Esophagus (tissue), 2 donors: ENCODE measurements at regions not wholly inside any gene's neighbourhood (a gene's known extent, or its start where the extent isn't known, plus 50 kb on each side); places are given as distances from the start of the nearest gene placed in this dataset.
"Not testable (repeated sequence)": the region's sequence is repeated elsewhere in the genome, so short reads cannot be mapped to it uniquely, and the experiment has no call there.

ENCODE experiments used
- H3K27ac ChIP-seq, 2 donors: one replicate each; pipeline ENCODE4 v1.5.1; 2013; ENCODE audit warnings: low read depth in 2 of 2, mild to moderate bottlenecking in 2 of 2, inconsistent platforms in 1 of 2, low read length in 1 of 2, moderate library complexity in 1 of 2
- H3K27me3 ChIP-seq, 2 donors: one replicate each; pipeline ENCODE4 v1.6.1; 2013; ENCODE audit warnings: low read length in 2 of 2, control low read depth in 1 of 2, mild to moderate bottlenecking in 1 of 2; ENCODE audit not compliant: insufficient read depth in 2 of 2, control insufficient read depth in 1 of 2
- H3K36me3 ChIP-seq, 2 donors: one replicate each; pipeline ENCODE4 v1.6.1; 2013; ENCODE audit warnings: low read length in 1 of 2; ENCODE audit not compliant: control insufficient read depth in 2 of 2, insufficient read depth in 2 of 2
- H3K4me1 ChIP-seq, 2 donors: one replicate each; pipeline ENCODE4 v1.6.1; 2013; ENCODE audit warnings: low read length in 1 of 2; ENCODE audit not compliant: control insufficient read depth in 2 of 2, insufficient read depth in 2 of 2
- H3K4me3 ChIP-seq, 2 donors: one replicate each; pipeline ENCODE4 v1.5.1; 2013; ENCODE audit warnings: low read length in 2 of 2, mild to moderate bottlenecking in 2 of 2, low read depth in 1 of 2, moderate library complexity in 1 of 2
- H3K9me3 ChIP-seq, 2 donors: one replicate each; pipeline ENCODE4 v1.6.1; 2013; ENCODE audit warnings: mild to moderate bottlenecking in 2 of 2, low read depth in 1 of 2, low read length in 1 of 2, moderate library complexity in 1 of 2; ENCODE audit not compliant: control insufficient read depth in 2 of 2, insufficient read depth in 1 of 2
- WGBS, 2 donors: extraction: QIAGEN DNeasy Blood & Tissue Kit; methylation state at CpG; one replicate each; pipeline ENCODE4 v1.1.7; 2013; 5-methylcytosine and 5-hydroxymethylcytosine counted together
- donor health status: healthy with polysubstance abuse.
- donor health status: Bipolar disorder and iron deficiency.

DNA sequence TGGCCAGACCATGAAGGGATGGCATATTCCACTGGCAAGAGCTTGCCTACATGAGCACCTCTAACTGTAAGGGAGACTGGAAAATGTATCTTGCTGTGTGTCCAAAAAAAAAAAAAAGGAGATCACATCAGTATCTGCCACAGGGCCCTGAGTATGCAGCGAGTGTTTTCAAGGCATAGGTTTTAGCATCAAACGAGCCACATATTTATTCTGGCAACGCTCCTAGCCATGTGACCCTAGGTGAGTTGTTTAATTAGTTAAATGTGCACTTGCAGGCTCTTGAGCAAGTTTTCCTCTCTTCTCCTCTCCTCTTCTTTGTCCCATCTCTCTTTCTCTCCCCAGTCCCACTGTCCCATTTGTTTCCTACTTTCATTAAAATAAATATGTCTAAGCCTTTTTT lies 428.7 kb upstream of the AKR1E2 start:
- Histone ChIP-seq H3K4me1 (no peaks in the 10 kb centered on the region), H3K4me3 (no peak overlapping the region), H3K36me3 (no peaks in the 10 kb centered on the region), H3K9me3 (no peaks in the 10 kb centered on the region), H3K27ac (no peak overlapping the region), H3K27me3 (no peaks in the 10 kb centered on the region)
- WGBS, 2 donors = 67 to 72% methylated on average over 3 of the region's 3 CpGs

DNA sequence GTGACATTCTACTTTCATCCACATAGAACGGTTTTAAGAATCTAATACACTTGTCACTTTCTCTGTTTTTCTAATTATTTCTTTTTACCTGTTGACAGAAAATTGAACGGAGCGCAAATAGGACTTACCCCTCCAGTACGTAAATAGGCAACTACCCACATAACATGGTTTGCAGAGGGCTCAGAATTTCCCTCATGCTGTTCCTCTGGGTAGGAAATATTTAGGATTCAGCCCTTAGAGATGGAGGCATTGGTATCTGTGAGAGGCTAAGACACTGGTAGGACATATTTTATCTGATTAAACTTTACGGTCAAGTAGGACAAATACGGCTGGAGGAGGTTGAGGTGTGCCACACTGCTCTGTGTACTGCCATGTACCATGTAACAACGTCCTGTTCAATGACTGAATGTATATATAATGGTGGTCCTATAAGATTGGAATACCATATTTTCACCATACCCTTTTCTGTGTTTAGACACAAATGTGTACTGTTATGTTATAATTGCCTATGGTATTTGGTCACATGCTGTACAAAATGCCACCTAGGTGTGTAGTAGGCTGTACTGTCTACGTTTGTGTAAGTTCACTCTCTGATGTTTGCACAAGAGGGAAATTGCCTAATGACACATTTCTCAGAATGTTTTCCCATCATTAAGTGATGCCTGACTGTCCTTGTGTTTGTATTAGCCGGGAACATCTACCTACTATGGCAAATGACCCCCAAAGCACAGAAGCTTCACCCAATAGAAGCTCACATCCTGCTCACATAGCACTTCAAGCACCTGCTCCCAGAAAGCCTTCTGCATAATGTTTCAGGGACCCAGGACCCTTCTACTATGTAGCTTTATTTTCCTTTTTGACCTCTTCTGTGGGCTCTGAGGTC lies 429.4 kb upstream of the AKR1E2 start:
- no peaks in the 10 kb centered on the region for H3K27me3 ChIP-seq
- H3K4me3 ChIP-seq = no peak overlapping the region
- H3K9me3 ChIP-seq = no peaks in the 10 kb centered on the region
- WGBS, 2 donors = 88 to 91% methylated on average over 9 of the region's 9 CpGs
- no peaks in the 10 kb centered on the region for H3K36me3 ChIP-seq
- H3K27ac ChIP-seq = no peak overlapping the region
- no peaks in the 10 kb centered on the region for H3K4me1 ChIP-seq

DNA sequence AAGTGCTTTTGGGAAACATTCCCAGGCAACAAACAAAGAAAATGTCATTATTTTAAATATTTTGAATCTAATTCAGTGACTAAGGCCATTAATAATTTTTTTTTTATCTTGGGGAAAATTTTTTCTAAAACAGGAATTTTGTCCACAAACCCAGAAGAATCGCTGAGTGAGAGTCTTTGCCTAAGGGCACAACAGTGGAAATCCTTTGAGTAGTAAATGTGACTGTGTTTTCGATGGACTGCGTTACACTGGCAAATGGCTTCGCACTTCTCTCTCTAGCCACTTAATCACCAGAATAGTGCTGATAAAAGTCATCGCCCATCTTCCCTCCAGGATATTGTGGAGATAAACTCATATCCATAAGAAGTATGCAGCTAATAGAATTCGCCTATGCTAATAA lies 430.3 kb upstream of the AKR1E2 start:
- no peaks in the 10 kb centered on the region for H3K27me3 ChIP-seq
- no peak overlapping the region for H3K27ac ChIP-seq
- 90% methylated on average over 6 of the region's 6 CpGs for WGBS, 2 donors

DNA sequence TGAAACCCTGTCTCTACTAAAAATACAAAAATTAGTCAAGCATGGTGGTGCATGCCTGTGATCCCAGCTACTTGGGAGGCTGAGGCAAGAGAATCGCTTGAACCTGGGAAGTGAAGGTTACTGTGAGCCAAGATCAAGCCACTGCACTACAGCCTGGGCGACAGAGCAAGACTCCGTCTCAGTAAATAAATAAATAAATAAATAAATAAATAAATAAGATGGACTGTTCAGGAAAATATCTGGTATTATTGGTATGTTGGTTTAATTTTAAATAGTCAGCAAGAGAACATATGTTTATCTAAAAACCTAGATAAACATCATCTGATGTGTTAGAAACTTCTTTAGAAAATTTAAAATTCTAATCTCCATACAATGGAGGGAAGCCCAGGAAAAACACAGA lies 431.6 kb upstream of the AKR1E2 start:
- not testable (repeated sequence) for H3K27ac ChIP-seq, H3K9me3 ChIP-seq, H3K27me3 ChIP-seq, H3K4me3 ChIP-seq, H3K36me3 ChIP-seq, H3K4me1 ChIP-seq
- 96 to 97% methylated on average over 3 of the region's 3 CpGs for WGBS, 2 donors

More for the DNA sequence above, 430.3 kb upstream of the AKR1E2 start:
- H3K4me3 ChIP-seq = no peak overlapping the region
- H3K9me3 ChIP-seq = no peaks in the 10 kb centered on the region
- no peaks in the 10 kb centered on the region for H3K36me3 ChIP-seq
- no peaks in the 10 kb centered on the region for H3K4me1 ChIP-seq

DNA sequence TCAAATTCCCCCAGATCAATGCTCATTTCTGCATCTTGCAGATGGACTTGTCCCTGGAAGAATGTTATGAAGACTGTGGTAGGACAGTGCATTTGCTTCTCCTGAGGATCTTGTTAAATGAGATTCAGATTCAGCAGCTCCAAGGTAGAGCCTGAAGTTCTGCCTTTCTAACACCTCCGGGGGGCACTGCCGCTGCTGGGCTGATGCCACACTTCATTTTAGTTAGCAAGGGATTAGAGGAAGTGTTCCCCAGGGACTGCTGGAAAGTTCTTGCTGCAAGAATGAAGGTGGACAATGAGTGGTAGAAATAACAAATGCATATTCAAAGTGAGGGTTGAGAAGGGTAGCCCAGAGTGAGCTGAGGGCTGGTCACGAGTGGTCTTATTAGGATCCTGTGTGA lies 434.3 kb upstream of the AKR1E2 start:
- Histone ChIP-seq H3K27ac (no peak overlapping the region), H3K4me1 (no peaks in the 10 kb centered on the region)
- 84 to 89% methylated on average over 3 of the region's 3 CpGs for WGBS, 2 donors

DNA sequence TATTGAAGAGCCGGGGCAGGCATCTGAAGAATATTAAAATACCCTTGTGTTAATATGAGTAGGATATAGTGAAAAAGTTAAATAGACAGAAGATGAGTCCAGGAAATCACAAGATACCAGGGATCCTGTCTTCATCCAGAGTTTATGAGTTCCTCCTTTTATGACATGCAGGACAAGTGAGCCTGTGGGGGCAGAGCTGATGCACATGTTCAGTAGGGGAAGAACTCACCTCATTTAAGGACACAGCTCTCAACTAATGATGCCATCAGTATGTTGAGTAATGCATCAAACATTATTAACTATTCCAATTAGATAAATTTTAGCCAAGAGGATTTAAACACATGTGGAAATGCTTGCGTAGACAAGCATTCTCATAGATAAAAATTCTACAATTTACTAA lies 435.8 kb upstream of the AKR1E2 start:
- H3K27ac ChIP-seq = no peak overlapping the region
- 93% methylated on average over 2 of the region's 2 CpGs for WGBS, 2 donors
- H3K4me1 ChIP-seq = no peaks in the 10 kb centered on the region
- H3K27me3 ChIP-seq = no peaks in the 10 kb centered on the region
- no peaks in the 10 kb centered on the region for H3K36me3 ChIP-seq
- H3K4me3 ChIP-seq = no peak overlapping the region
- no peaks in the 10 kb centered on the region for H3K9me3 ChIP-seq

More for the DNA sequence above, 434.3 kb upstream of the AKR1E2 start:
- H3K4me3 ChIP-seq = no peak overlapping the region
- no peaks in the 10 kb centered on the region for H3K27me3 ChIP-seq
- H3K9me3 ChIP-seq = no peaks in the 10 kb centered on the region
- no peaks in the 10 kb centered on the region for H3K36me3 ChIP-seq

DNA sequence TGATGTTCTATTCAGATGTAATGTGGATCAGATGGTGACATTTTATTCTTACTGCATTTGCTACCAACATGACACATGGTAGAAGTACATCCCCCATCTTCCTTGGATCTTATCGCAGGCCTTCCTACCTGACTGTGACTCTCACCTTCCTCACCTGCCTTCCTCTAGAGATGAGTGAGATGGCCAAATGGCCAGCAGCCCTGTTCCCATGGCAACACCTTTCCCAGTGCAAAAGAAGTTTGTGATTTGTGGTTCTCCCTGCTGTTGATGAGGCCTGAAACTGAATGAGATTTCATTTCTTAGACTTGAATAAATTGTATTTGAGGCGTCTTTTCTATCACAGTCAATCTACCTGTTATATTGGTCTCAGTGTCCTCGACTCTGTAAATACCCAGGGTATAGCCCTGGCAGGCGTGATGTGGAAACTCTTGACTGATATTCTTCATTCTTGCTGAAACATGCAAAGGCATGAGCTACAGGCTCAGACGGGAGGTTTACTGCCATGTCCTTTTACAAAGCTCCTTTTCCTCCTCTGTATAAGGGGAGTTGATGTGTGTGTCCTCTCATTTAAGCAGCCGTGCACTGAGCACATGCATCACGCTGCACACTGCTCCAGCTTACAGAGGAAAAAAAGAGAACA lies 440.7 kb upstream of the AKR1E2 start:
- no peaks in the 10 kb centered on the region for H3K9me3 ChIP-seq
- WGBS, 2 donors = 69 to 82% methylated on average over 7 of the region's 7 CpGs
- no peaks in the 10 kb centered on the region for H3K4me1 ChIP-seq
- no peaks in the 10 kb centered on the region for H3K36me3 ChIP-seq
- H3K4me3 ChIP-seq = no peak overlapping the region
- H3K27ac ChIP-seq = no peak overlapping the region
- H3K27me3 ChIP-seq = no peaks in the 10 kb centered on the region

DNA sequence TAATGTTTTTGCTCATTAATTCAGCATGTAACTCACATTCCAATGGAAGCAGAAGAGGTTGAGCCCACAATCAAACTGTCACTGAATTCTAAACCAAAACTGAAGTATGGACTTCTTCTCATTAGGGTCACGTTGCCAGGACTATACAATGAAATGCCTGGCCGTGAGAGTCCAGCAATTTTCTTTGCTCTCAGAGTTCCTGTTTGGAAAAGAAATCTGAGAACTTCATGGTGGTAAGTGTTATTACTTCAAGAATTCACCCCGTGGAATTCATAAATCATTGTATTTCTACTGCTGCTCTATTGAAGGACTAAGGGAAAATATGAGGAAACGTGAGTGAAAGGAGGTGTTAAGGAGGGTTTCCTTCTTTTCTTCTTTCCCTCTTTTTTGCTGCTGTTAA lies 441.8 kb upstream of the AKR1E2 start:
- Histone ChIP-seq H3K4me3 (no peak overlapping the region), H3K27ac (no peak overlapping the region), H3K4me1 (no peaks in the 10 kb centered on the region), H3K9me3 (no peaks in the 10 kb centered on the region), H3K27me3 (no peaks in the 10 kb centered on the region), H3K36me3 (no peaks in the 10 kb centered on the region)
- WGBS, 2 donors = 43 to 48% methylated on average over 4 of the region's 4 CpGs

DNA sequence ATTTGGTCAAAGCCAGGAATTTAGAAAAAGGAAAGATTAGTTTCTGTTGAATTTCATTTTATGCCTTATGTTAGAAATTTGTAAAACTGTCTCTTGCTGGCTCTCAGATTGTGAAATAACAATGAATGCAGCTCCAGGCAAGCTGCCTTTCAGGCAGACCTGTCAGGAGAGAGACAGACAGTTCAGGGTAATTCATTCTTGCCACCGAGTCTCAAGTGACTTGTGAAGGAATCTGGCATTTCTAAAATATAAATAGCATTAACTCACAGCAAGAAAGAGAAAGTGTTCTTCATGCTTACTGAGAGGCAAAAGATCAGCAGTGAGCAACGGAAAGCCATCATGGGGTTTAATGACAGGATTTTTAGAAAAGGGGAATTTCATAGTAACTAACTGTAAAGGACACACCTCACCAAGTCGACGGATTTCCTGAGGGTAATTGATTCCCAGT lies 442.3 kb upstream of the AKR1E2 start:
- Histone ChIP-seq H3K27me3 (no peaks in the 10 kb centered on the region), H3K4me1 (no peaks in the 10 kb centered on the region), H3K36me3 (no peaks in the 10 kb centered on the region), H3K9me3 (no peaks in the 10 kb centered on the region), H3K27ac (no peak overlapping the region), H3K4me3 (no peak overlapping the region)
- 28 to 31% methylated on average over 4 of the region's 4 CpGs for WGBS, 2 donors

DNA sequence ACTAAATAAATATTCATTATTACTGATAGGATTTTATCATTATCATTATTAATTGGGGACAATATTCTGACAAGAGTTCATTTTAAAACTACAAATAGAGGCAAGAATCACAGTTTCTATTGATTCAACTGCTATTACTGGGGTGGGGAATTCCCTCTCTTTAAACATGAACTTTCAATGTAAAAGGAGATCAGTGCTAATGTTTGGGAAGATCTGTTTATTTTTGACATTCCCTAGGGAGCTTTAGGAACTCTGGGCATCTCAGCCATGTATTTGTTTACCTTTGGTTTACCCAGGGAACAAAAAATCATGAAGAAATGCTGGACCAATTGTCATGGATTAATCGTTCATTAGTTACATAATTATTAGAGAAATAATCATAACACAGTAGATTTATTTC lies 443.2 kb upstream of the AKR1E2 start:
- H3K36me3 ChIP-seq = no peaks in the 10 kb centered on the region
- H3K9me3 ChIP-seq = no peaks in the 10 kb centered on the region
- no peaks in the 10 kb centered on the region for H3K4me1 ChIP-seq
- no peak overlapping the region for H3K4me3 ChIP-seq
- H3K27me3 ChIP-seq = no peaks in the 10 kb centered on the region
- no peak overlapping the region for H3K27ac ChIP-seq
- 20 to 40% methylated on average over 1 of the region's 1 CpG for WGBS, 2 donors
